GM19023 (cell line): ENCODE measurements at regions not wholly inside any gene's neighbourhood (a gene's known extent, or its start where the extent isn't known, plus 50 kb on each side); places are given as distances from the start of the nearest gene placed in this dataset.

Source experiments
- ATAC-seq: cut with Tn5 transposase; IDR thresholded peaks from one replicate; pipeline ENCODE4 v1.9.1; 2021; ENCODE audit warnings: mild to moderate bottlenecking, moderate library complexity; ENCODE audit not compliant: unreplicated experiment

- no peak for ATAC-seq
Observed at GRCh38 chr7:125573126-125573525, 643.5 kb upstream of the POT1 start.

GRCh38 chr7:125572414-125572813 lies 642.8 kb upstream of the POT1 start:
- ATAC-seq: no peak

GRCh38 chr7:125568799-125569198 lies 639.2 kb upstream of the POT1 start:
- ATAC-seq: peak; percentile 94

- no peak for ATAC-seq
Observed at GRCh38 chr7:125567686-125568085, 638.1 kb upstream of the POT1 start.

- ATAC-seq: no peak
Observed at GRCh38 chr7:125563964-125564529, 634.4 kb upstream of the POT1 start.

GRCh38 chr7:125563557-125563956 lies 633.9 kb upstream of the POT1 start:
- no peak for ATAC-seq

- no peak for ATAC-seq
Observed at GRCh38 chr7:125561006-125561405, 631.4 kb upstream of the POT1 start.

- no peak for ATAC-seq
Observed at GRCh38 chr7:125559921-125560320, 630.3 kb upstream of the POT1 start.

- no peak for ATAC-seq
Observed at GRCh38 chr7:125555916-125556315, 626.3 kb upstream of the POT1 start.

- ATAC-seq: no peak
Observed at GRCh38 chr7:125551008-125551407, 621.4 kb upstream of the POT1 start.

GRCh38 chr7:125547505-125547904 lies 617.9 kb upstream of the POT1 start:
- no peak for ATAC-seq

GRCh38 chr7:125530553-125530952 lies 600.9 kb upstream of the POT1 start:
- ATAC-seq: no peak

- ATAC-seq: no peak
Observed at GRCh38 chr7:125529249-125529648, 599.6 kb upstream of the POT1 start.

- ATAC-seq: no peak
Observed at GRCh38 chr7:125526958-125527357, 597.3 kb upstream of the POT1 start.

GRCh38 chr7:125526092-125526491 lies 596.5 kb upstream of the POT1 start:
- ATAC-seq: no peak

- no peak for ATAC-seq
Observed at GRCh38 chr7:125516194-125516593, 586.6 kb upstream of the POT1 start.

- no peak for ATAC-seq
Observed at GRCh38 chr7:125512373-125512772, 582.7 kb upstream of the POT1 start.

GRCh38 chr7:125511310-125511709 lies 581.7 kb upstream of the POT1 start:
- no peak for ATAC-seq

GRCh38 chr7:125506331-125506730 lies 576.7 kb upstream of the POT1 start:
- ATAC-seq: no peak

- no peak for ATAC-seq
Observed at GRCh38 chr7:125504848-125505247, 575.2 kb upstream of the POT1 start.

- ATAC-seq: no peak
Observed at GRCh38 chr7:125495997-125496396, 566.4 kb upstream of the POT1 start.

GRCh38 chr7:125492521-125492920 lies 562.9 kb upstream of the POT1 start:
- ATAC-seq: no peak

- no peak for ATAC-seq
Observed at GRCh38 chr7:125491137-125491536, 561.5 kb upstream of the POT1 start.
